GM18870 (cell line): ENCODE measurements at regions not wholly inside any gene's neighbourhood (a gene's known extent, or its start where the extent isn't known, plus 50 kb on each side); places are given as distances from the start of the nearest gene placed in this dataset.
"Not testable (repeated sequence)": the region's sequence is repeated elsewhere in the genome, so short reads cannot be mapped to it uniquely, and the experiment has no call there.

Experiments used
- ATAC-seq: cut with Tn5 transposase; IDR thresholded peaks from one replicate; pipeline ENCODE4 v1.9.1; 2021; ENCODE audit warnings: moderate library complexity; ENCODE audit not compliant: unreplicated experiment

DNA sequence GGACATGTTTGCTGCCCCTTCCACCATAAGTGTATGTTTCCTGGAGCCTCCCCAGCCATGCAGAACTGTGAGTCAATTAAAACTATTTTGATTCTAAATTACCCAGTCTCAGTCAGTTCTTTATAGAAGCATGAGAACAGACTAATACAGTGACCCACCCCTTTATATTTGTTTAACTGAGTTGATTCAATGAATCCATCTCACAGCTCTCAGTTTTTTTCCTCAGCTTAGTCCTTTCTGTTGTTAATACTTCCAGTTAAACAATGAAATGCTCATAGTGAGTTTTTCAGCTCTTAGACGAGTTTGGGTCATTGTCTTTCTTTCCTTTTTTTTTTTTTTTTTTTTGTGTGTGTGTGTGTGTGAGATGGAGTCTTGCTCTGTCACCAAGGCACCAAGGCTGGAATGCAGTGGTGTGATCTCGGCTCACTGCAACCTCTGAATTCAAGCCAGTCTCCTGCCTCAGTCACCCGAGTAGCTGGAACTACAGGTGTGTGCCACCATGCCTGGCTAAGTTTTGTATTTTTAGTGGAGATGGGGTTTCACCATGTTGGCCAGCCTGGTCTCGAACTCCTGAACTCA is 627.4 kb downstream of the SPATA31A7 start:
- not testable (repeated sequence) for ATAC-seq

DNA sequence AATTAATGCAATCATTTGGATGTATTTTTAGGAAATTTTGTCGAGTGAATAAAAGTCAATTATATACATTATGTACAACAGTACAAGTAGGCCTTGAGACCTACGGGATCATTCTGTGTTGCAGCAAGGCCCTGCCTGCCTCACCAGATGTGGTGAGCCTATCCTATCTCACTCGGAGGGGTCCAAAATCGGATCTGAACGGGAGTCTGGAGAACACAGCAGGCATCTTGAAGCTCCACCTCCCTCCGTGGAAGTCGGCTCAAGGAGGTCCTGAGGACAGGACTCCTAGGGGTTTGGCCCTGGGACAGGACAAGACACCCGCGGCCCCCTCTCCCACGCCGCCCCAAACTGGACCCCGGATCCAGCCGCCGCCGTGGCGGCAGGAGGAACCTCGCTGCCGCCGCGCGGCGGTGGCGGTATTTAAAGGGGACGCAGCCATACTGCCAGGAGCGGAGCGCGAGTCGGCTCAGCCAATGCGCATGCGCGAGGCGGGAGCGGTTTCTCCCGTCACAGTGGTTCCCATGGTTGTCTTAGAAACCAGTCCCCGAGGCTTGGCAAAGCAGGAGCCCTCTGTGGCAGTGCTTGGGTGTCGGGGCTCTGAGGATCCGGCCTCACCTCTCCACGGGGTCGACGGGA is 663.9 kb downstream of the SPATA31A7 start:
- ATAC-seq, result peak; percentile 59

DNA sequence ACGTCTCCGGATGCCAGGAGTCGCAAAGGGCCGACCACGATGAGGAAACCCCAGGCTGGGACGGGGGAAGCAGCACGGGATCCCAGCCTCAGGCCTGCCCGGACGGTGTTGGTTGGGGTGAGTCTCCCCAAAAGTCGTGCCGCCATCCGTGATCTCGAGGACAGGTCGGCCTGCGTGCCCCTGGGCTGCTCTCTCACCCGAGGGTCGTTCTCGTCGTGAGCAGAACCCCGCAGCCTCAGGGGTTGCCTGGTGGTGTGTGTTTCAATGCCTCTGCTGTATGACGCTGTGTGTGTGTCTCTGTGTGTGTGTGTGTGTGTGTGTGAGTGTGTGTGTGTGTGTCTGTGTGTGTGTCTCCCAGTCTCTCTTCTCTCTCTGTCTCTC is 664.4 kb downstream of the SPATA31A7 start:
- ATAC-seq, result not testable (repeated sequence)

DNA sequence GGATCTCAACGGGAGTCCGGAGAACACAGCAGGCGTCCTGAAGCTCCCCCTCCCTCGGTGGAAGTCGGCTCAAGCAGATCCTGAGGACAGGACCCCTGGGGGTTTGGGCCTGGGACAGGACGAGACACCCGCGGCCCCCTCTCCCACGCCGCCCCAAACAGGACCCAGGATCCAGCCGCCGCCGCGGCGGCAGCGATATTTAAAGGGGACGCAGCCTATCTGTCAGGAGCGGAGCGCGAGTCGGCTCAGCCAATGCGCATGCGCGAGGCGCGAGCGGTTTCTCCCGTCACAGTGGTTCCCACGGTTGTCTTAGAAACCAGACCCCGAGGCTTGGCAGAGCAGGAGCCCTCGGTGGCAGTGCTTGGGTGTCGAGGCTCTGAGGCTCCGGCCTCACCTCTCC is 666.4 kb downstream of the SPATA31A7 start:
- ATAC-seq, result peak; percentile 65

DNA sequence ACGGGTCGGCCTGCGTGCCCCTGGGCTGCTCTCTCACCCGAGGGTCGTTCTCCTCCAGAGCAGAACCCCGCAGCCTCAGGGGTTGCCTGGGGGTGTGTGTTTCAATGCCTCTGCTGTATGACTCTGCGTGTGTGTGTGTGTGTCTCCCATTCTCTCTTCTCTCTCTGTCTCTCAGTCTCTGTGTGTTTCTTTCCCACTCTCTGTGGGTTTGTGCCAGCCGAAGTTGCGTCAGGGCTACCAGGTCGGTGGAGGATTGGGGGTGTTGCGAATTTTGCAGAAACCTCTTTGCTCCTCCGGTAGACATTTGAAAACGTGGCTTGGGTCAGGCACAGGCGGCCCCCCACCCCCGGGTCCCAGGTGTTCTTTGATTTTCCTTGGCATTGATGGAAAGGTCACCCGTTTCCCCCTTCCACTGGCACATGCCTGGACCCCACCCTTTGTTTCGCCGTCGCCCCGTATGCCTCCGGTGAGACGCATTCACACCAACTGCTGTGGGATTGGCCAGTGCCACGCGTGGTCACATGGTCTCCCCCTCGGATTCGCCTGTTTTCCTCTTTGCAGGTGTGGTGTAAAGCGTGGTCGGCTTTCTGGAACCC is 667.1 kb downstream of the SPATA31A7 start:
- not testable (repeated sequence) for ATAC-seq

DNA sequence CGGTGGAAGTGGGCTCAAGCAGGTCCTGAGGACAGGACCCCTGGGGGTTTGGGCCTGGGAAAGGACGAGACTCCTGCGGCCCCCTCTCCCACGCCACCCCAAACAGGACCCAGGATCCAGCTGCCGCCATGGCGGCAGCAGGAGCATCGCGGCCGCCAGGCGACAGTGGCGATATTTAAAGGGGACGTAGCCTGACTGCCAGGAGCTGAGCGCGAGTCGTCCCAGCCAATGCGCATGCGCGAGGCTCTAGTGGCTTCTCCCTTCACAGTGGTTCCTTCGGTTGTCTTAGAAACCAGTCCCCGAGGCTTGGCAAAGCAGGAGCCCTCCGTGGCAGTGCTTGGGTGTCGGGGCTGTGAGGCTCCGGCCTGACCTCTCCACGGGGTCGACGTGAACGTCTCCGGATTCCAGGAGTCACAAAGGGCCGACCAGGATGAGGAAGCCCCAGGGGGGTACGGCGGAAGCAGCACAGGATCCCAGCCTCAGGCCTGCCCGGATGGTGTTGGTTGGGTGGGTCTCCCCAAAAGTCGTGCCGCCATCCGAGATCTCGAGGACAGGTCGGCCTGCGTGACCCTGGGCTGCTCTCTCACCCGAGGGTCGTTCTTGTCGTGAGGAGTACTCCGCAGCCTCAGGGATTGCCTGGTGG is 668.0 kb downstream of the SPATA31A7 start:
- peak; percentile 76 for ATAC-seq

DNA sequence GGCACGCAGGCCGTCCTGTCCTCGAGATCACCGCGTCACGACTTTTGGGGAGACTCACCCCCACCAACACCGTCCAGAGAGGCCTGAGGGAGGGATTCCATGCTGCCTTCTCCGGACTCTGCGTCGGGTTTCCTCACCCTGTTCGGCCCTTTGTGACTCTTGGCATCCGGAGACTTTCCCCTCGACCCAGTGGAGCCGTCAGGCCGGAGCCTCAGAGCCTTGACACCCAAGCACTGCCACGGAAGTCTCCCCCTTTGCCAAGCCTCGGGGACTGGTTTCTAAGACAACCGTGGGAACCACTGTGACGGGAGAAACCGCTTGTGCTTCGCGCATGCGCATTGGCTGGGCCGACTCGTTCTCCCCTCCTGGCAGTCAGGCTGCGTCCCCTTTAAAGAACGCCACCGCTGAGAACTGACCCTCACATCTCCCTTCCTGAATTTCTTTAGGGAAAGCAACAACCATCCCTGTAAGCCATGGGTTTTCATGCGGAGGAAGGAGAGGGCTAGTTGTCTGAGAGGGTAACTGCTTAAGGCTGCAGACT is 672.7 kb downstream of the SPATA31A7 start:
- ATAC-seq, result not testable (repeated sequence)

DNA sequence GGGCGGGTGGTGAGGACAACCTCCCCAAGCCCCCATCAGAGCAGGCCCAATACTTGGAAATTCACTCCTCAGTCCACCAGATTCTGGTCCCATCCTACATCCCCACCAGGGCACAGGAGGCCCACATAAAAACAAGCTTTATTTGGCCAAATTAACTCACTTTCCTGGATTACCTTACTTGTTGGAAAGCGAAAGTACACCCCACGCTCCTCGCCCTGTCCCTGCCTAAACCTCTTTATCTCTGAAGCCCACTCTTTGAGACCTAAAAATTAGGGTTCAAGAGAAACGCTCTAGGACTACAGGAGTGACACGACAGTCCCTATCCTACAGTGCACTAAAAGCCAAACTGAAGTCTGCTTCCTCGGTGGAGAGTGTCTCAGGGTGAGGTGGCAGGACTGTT is 674.6 kb downstream of the SPATA31A7 start:
- not testable (repeated sequence) for ATAC-seq

DNA sequence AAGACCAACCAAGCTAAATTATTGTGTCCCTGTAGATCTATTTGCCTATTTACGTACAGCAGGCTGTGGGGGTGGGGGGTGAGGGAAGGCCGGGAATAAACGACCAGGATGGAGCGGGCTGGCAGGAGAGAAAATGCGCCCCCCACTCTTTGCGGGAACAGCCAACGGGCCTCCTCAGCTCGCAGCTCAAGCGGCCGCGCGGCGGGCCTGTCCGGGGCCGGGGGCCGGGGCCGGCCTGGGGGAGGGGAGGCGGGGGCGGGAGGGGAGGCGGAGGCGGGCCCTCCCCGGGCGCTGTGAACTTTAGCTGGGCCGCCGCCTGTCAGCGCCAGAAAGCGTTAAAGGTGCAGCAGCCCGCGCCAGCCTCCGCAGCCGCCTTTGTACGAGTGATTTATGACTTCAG is 679.1 kb downstream of the SPATA31A7 start:
- not testable (repeated sequence) for ATAC-seq

DNA sequence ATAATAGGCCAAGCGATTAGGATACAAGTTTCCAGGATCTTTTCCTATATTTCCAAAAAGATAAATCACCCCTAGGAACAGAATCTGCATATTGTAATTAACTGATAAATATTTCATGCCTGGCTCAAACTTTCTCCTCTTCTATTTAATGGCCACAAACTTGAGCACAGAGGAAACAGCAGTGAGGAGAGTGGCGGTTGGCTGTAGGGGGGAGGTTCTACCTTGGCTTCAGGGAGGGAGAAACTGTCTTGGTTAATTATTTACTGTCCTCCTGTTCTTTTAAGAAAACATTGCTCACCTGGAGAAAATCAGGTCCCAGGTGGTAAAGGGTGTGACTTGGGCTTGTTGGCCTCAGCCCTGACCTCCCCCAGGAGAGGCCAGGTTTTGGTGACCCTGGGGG is 682.5 kb downstream of the SPATA31A7 start:
- ATAC-seq, result not testable (repeated sequence)
